DMS79 treated with DMSO at 0.1 percent for 48 hours (cell line): ENCODE measurements at regions not wholly inside any gene's neighbourhood (a gene's known extent, or its start where the extent isn't known, plus 50 kb on each side); places are given as distances from the start of the nearest gene placed in this dataset.

Experiments
- DNase-seq: peaks from one replicate; lab custom pipeline; 2025; lab: John Stamatoyannopoulos, UW

- DNase-seq, result peak; percentile 46
These were observed 61.6 kb upstream of the IKBKE start for GRCh38 chr1:206408371-206409288.

GRCh38 chr1:206411321-206411720 lies 59.0 kb upstream of the IKBKE start:
- DNase-seq, result no peak

- peak; percentile 96 for DNase-seq
These were observed 54.3 kb upstream of the IKBKE start for GRCh38 chr1:206415942-206416341.

GRCh38 chr1:206417774-206418614 lies 52.3 kb upstream of the IKBKE start:
- DNase-seq, result no peak

GRCh38 chr1:206419250-206419649 lies 51.0 kb upstream of the IKBKE start:
- no peak for DNase-seq

- DNase-seq, result no peak
These were observed 50.5 kb upstream of the IKBKE start for GRCh38 chr1:206419783-206420182.

GRCh38 chr1:206420471-206420870 lies 49.8 kb upstream of the IKBKE start:
- no peak for DNase-seq
